NOMO-1 treated with dmso at 0.1 percent for 144 hours (cell line): ENCODE measurements at regions not wholly inside any gene's neighbourhood (a gene's known extent, or its start where the extent isn't known, plus 50 kb on each side); places are given as distances from the start of the nearest gene placed in this dataset.
"Not testable (repeated sequence)": the region's sequence is repeated elsewhere in the genome, so short reads cannot be mapped to it uniquely, and the experiment has no call there.

ENCODE experiments used
- DNase-seq: peaks from one replicate; lab custom pipeline; 2025; ENCODE audit not compliant: unreplicated experiment; lab: John Stamatoyannopoulos, UW

DNA sequence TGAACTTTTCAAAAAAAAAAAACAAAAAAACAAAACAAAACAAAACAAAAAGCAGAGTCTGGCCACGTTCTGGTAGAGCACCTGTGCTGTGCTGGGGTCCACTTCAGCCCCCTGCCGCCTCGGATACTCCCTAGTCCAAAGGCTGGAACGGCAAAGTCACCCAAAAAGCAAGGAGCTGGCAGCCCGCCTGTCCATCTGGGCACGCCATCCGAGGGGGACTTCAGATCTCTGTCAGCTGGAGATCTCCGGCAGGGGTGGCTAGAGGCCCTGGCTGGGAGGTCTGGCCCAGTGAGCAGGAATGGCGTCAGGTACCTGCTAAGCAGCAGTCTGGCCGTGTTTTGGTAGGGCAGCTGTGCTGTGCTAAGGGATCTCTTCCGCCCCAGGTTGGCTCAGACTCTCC lies 152.3 kb upstream of the ZNF516 start:
- no peak for DNase-seq

DNA sequence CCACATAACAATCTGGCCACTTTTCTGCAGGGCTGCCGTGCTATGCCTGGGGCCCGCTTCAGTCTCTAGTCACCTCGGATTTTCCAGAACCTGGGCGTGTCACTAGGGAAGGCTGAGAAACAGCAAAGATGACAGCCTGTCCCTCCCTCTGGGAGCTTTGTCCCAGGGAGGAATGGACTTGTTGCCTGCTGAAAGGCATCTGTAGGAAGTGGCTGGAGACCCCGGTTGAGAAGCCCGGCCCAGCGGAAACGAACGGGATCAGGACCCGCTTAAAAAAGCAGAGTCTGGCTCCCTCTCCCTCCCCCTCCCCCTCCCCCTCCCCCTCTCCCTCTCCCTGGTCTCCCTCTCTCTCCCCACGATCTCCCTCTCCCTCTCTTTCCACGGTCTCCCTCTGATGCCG lies 149.5 kb upstream of the ZNF516 start:
- no peak for DNase-seq

DNA sequence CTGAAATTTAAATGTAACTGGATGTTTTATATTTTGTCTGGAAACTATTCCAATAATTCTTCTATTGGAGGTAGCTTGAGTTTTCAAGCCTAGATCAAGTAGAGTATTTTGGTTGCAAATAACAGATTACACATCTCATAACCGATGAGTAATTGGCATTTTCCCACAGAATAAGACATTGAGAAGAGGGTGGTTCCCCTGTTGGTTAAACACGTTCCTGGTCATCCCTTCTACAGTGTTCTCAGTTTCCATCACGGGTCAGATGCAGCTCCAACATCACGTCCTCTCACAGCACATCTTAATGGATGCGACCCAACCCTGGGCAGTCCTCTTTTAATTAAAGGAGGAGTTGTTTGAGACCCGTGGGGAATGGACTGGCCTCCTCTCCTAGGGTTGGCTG lies 149.0 kb upstream of the ZNF516 start:
- no peak for DNase-seq

DNA sequence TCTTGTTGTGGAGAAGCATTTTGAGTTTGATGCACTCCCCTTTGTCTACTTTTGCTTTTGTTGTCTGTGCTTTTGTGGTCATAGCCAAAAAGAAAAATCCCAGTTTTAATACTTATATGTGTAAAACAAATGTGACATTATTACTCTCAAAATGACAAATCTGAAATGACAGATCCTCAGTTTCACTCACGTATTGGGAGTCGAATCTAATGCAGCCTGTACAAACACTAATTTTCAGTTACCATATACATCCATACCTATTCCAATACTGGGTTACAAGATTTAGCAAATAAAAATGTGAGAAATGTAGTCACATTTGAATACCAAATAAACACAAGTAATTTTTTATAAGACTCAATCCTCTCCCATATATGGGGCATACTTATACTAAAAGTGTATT lies 148.2 kb upstream of the ZNF516 start:
- DNase-seq, result no peak

DNA sequence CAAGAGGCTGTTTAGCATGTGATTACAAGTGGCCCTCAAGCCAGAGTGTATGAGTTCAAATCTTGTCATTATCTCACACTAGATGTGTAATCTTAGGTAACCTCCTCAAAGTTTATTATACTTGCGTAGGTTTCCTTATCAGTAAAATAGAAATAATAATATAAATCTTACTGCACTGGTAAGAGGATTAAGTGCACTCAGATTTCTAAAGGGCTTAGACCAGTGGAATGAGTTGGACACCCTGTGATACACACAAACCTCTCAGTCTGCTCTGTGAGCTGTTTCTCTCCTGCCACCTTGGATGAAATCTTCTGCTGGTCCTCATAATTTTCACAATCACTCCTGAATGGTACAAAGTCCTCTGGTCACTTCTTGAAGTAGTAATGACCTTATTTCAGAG lies 145.4 kb upstream of the ZNF516 start:
- no peak for DNase-seq

GRCh38 chr18:76634564-76634963 lies 139.5 kb upstream of the ZNF516 start:
- DNase-seq, result no peak

DNA sequence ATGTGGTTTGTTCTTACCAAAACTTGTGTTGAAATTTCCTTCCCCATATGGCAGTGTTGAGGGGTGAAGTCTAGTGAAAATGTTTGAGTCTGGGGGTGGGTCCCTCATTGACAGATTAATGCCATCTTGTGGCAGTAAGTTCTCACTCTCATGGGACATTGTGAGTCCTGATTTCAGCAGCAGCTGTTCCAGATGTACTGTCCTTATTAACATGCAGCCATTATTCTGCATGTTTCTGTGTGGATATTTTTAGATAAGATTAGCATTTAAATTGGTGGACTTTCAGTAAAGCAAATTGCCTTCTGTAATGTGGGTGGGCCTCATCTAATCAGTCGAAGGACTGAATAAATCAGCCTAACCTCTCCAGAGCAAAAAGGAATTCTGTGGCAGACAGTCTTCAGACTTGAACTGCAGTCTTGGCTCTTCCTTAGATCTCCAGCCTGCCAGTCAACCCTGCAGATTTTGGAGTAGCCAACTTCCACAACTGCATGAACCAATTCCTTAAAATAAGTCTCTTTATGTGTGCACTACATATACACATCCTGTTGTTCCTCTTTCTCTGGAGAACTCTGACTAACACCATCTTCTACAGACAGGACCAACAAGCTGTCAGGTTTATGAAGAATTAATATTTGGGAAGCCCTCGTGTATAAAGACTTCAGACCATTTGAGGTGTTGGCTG lies 138.7 kb upstream of the ZNF516 start:
- no peak for DNase-seq

DNA sequence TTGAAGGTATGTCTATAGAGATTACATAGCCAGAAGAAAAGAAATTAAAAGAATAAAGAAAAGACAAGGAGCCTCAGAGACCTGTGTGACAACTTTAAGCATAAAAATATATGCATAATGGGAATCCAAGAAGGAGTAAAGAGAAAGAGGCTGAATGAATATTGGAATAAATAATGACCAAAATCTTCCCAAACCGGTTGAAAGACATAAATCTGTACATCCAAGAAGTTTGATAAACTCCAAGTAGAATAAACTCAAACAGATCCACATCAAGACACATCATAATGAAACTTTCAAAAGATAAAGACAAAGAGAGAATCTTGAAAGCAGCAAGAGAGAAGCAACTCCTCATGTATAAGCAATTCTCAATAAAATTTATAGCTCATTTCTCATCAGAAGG lies 132.4 kb upstream of the ZNF516 start:
- no peak for DNase-seq

DNA sequence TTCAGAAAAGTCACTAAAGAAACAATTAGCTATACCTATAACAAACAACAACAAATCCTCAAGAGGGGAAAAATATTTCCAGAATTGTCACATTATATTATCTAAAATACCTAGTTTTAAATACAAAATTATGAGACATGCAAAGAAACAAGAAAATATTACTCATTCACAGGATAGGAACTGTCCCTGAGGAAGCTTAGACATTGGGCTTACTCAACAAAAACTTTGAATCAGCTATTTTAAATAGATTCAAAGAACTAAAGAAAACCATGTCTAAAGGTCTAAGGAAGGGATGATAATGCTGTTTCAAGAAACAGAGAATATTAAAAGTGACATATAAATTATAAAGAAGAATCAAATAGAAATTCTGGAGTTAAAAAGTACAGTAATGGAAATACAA lies 131.9 kb upstream of the ZNF516 start:
- no peak for DNase-seq

GRCh38 chr18:76622651-76623050 lies 127.6 kb upstream of the ZNF516 start:
- no peak for DNase-seq

DNA sequence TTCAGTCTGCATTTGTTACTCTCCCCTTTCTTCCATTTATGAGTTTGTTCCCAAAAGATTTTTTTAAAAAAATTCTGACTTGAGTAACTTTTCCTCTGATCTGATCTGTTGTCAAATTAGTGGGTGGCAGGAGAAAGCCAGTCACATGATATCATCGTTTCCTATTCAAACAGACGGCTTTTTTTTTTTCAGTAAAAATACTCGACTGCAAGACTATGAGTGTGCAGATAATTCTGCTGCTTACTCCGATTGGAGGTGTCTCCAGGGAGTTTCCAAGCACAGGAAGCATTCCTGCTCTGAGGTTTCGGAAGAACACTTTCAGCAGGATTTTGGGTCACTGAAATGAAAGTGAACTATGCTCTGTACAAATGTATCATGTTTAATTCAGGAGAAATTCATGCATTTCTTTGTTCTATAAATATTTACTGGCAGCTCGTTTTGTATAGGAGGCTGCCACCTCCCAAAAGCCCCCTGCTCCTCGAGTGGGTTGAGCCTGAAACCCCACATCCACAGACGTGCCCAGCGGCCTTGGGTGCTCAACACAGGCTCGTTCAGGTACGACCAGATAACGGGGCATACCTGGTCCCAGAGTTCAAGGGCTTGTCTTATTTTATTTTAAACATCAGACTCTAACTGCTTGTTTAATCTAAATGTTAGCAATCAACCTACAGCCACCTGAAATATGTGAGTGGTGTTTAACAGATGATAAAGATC lies 126.9 kb upstream of the ZNF516 start:
- DNase-seq, result no peak

- DNase-seq, result no peak
Observed at GRCh38 chr18:76621226-76621625, 126.2 kb upstream of the ZNF516 start.

DNA sequence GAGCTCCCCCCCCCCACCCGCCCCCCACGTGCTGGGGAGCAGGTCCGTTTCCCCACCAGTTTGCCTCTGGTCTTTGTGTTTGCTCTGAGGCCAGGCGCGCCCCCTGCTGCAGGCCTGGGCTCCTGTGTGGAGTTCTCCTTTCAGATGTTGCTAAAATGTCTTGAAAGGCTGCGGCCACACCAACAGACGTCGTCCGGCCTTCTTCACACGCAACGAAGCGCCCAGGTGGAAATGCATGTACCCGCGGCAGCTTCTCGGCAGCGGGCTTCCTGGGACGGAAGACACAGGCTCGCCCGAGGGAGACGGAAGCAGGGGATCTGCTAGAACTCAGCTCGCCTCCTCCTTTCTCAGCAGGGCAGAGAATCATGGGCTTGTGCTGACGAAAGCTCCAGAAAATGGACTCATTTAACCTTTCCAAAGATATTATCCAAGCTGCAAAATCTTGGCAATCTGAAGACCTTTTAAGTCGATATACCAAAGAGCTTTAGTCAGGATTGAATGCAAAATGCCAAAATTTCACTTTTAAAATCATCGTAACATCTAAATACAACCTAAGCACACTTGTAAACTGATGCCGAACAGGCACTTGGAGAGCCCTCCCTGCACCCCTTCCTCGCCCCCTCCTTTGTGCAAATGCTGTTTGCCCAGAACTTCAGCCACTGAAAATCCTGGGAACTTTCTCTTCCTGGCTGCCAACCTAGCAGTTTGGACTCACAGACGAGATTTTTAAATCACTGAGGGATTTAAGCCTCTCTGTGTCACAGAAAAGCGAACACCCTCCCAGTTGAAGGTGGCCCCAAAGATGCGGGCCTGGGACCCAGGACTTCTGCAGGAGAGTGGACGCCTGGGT lies 125.5 kb upstream of the ZNF516 start:
- peak; percentile 72 for DNase-seq

DNA sequence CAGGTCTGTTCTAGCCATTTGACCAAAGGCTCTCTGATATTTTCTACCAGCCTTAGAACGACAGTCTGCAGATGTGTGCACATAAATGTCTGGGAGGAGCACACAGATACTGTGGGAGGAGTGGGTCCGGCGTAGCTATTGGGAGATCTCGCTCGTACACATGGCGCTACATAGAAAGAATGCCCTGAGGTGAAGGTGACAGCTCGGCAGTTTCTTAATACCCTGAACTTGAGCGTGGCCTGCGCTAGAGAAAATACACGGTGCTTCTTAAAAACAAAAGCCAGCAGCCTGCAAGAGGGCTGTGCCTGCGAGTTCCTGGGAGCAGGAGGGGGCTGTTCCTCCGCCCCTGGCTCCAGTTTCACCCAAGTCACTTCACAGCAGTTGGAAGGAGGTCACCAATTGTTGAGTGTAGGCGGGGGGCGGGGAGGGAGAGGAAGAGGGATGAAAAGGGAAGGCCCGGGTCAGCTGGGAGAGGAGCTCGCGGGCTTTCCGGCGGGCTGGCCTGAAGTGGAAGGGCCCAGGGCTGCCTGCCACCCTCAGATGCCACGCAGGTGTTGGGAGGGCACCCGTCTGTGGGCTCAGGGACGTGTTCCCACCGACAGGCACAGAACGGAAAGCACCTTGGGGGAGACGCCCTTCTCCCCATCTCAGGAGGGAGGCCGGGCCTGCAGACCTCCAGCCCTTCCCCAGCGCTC lies 124.7 kb upstream of the ZNF516 start:
- peak; percentile 60 for DNase-seq

DNA sequence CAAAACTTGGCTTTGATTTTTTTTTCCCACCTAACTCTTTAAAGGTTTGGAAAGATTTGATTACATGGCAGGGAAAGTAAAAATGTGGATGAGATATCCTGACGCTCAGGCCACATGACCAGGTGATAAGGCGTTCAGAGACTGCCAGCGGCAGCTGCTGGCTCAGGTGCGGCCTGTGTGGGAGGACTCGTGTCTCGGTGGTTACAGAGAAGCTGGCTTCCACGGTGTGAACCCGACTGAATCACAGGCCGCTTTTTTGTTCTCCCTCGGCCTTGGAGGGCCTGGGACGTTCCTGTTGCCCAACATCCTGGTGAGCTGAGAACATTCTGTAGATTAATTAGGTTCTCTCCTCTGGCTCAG lies 124.2 kb upstream of the ZNF516 start:
- peak; percentile 63 for DNase-seq

DNA sequence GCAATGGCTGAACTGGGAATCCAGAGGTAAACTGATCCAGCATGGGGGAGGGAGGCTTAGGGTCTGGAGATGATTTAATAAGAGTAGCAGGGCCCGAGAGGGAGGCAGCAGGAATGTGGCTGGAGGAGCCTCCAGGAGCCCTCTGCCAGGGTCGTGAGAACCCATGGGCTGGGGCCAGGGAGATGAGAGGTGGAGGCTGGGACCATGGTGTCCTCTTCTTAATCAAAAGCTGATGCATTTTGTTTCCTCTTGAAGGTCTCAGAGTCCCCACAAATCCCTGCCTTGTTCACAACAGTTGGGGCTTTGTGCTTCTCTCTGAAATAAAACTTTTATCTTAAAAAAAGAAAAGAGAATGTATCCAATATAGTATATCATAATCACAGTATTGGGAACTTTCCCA lies 123.7 kb upstream of the ZNF516 start:
- DNase-seq, result no peak

DNA sequence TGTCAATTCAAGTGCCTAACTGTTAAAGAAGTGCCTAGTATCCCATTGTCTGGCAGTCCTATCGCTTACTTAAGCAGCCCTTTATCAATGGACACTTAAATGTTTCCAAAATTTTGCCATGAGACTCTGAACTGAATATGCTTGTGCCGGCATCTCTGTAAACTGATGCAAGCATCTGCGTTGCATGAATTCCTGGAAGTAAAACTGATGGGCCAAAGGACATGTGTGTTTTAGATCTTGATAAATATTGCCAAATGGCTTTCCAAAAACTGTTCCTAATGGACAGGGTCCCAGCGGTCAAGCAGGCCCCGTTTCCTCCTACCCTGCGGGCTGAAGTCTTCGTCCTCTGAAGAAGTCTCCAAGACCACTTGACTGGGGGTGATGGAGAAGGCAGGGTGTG lies 121.3 kb upstream of the ZNF516 start:
- DNase-seq, result no peak

DNA sequence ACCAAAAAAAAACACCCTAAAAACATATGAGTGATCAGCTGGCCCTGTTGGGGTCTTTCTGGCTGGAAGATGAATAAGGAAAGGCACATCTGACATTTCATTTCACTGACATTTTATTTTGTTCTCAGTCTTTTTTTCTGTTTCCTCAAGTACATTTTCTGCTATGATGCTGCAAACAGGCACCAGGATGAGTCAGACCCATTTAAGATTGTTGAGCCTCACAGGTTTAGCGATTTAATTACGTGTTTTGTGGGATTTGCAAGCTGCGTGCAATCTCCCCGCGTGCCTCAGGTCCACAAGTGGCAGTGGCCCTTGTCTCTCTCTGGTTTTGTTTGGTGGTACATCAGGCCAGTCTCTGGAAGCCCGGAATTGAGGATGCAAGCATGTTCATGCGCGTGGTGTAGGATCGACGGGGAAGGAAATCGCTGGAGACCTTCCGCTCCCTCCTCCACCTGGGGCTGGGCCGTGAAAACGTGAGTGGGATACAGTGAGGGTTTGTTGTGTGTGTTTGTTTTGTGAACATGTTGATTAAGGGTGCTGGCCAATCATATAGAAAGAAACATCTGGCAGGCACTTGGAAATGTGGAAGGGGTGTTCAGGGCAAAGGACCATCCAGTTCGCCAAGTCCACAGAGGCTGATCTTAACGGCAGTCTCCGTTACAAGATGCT lies 120.2 kb upstream of the ZNF516 start:
- DNase-seq, result no peak

DNA sequence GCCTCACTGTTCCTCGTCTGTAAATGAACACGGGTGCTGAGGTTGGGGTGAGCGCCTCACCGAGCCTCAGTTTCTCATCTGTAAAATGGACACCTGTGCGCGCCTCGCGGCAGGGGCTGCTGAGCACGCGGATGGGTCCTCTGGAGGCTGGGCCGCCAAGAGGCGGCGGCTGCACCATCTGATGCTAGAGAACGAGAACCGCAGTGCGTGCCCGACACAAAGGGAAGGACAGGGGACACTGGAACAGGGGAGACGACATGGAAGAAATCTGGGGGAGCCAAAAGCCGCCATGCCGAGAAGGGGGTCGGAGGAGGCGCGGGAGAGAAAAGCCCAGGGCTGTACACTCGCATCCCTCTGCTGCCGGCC lies 118.7 kb upstream of the ZNF516 start:
- no peak for DNase-seq

DNA sequence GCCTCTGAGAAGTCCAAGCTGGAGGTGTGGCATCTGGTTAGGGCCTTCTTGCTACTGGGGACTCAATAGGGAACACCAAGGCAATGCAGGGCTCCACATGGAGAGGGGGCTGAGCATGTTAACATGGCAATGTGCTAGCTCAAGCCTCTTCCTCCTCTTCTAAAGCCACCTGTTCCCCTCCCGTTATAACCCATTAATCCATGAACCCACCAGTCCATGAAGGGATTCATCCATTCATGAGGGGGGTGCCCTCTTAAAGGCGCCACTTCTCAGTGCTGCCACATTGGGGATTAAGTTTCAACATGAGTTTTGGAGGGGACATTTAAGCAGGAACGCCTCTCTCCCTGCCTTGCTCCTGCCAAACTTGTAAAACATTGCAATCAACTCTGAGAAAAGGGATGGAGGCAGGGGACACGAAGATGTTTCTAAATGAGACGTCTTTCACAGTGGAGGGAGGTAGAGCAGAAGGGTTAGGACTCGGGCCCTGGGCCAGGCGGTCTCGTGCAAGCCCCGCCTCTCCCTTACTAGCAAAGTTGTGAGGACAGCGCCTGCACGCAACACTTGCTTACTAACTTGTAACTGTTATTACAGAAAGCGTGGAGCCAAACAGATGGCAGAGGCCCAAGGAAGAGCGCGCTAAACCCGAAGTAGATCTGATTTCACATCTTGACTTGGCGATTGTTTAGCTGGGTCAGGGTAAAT lies 118.2 kb upstream of the ZNF516 start:
- no peak for DNase-seq

GRCh38 chr18:76611750-76612045 lies 116.7 kb upstream of the ZNF516 start:
- not testable (repeated sequence) for DNase-seq
